ENCODE measurements at regions not wholly inside any gene's neighbourhood (a gene's known extent, or its start where the extent isn't known, plus 50 kb on each side); places are given as distances from the start of the nearest gene placed in this dataset.

DNA sequence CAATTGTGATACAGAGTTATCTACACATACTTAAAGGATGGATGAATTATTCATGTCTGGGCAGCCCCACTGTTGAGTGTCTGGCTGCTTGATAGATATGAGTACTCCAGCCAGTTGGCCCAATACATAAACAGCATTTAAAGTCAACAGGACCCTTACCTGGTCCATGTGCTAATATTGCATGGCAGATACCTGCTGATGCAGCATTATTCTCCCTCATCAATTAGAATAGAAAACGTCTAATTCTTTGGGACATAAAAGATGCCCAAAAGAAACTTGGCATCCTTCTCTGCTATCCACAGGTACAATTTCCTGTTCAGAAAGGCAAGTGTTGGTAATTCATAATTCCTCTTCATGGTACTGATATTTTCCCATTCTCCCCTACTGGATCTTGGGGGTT, 550.8 kb downstream of the TFAP2B start:
- Histone ChIP-seq H2AFZ (replicated peaks) (no peak overlapping the region), H3K27ac (no peak overlapping the region), H3K4me1 (no peaks in the 10 kb centered on the region), H3K36me3 (no peaks in the 10 kb centered on the region), H3K27me3 (no peaks in the 10 kb centered on the region), H3K9ac (no peak overlapping the region), H3K9me3 (ENCODE audit: low read depth) (no peaks in the 10 kb centered on the region), H4K20me1 (ENCODE audit: low read depth) (no peaks in the 10 kb centered on the region), H3F3A (ENCODE audit: low read depth) (no peaks in the 10 kb centered on the region), H3K4me2 (no peak overlapping the region), H3K4me3 (no peak overlapping the region), H3K79me2 (ENCODE audit: low read depth) (no peaks in the 10 kb centered on the region)
- H3K4me3 Mint-ChIP-seq = no peak overlapping the region
- DNase-seq (ENCODE audit: low spot score) = no peak
- H3K27ac Mint-ChIP-seq = no peak overlapping the region
- no peaks in the 10 kb centered on the region for H3K36me3 Mint-ChIP-seq
- no peaks in the 10 kb centered on the region for H3K4me1 Mint-ChIP-seq
- no peaks in the 10 kb centered on the region for H3K27me3 Mint-ChIP-seq (ENCODE audit: insufficient read depth, low read depth)
- peaks cover 3% of the 10 kb centered on the region for H3K9me3 Mint-ChIP-seq
- TF ChIP-seq, protein P1, sequence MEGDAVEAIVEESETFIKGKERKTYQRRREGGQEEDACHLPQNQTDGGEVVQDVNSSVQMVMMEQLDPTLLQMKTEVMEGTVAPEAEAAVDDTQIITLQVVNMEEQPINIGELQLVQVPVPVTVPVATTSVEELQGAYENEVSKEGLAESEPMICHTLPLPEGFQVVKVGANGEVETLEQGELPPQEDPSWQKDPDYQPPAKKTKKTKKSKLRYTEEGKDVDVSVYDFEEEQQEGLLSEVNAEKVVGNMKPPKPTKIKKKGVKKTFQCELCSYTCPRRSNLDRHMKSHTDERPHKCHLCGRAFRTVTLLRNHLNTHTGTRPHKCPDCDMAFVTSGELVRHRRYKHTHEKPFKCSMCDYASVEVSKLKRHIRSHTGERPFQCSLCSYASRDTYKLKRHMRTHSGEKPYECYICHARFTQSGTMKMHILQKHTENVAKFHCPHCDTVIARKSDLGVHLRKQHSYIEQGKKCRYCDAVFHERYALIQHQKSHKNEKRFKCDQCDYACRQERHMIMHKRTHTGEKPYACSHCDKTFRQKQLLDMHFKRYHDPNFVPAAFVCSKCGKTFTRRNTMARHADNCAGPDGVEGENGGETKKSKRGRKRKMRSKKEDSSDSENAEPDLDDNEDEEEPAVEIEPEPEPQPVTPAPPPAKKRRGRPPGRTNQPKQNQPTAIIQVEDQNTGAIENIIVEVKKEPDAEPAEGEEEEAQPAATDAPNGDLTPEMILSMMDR (IDR thresholded peaks at IDR 0.05) = no peak
- no peak for TF ChIP-seq EZH2 (IDR thresholded peaks at IDR 0.05)
- no peak for TF ChIP-seq EZH2phosphoT487 (IDR thresholded peaks at IDR 0.05)

DNA sequence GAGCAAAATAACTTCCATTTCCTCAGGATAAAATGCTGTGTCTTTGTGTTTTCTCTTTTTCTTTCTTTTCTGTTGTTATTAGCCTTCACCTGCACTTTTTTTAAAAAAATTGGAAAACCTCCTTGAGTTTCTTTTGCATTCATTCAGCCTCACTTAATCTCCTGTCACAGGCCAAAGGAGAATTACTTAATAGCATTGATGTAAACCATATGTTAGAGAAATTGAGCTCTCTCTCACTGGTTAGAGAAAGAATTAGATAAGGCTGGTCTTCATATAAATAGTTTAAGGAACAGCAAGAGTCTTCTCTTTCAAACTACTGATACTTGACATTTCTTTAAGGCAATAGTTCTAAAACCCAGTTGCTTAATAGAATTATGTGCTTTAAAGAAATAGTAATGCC, 564.2 kb downstream of the TFAP2B start:
- no peak overlapping the region for H3K4me3 Mint-ChIP-seq
- H3K79me2 ChIP-seq (ENCODE audit: low read depth) = no peaks in the 10 kb centered on the region
- H3K9me3 Mint-ChIP-seq = peaks cover 7% of the 10 kb centered on the region
- no peak for DNase-seq (ENCODE audit: low spot score)
- H3K27ac ChIP-seq = no peak overlapping the region
- H3K36me3 ChIP-seq = no peaks in the 10 kb centered on the region
- no peaks in the 10 kb centered on the region for H3K9me3 ChIP-seq (ENCODE audit: low read depth)
- H3K36me3 Mint-ChIP-seq = peaks cover 1% of the 10 kb centered on the region
- no peak overlapping the region for H3K27ac Mint-ChIP-seq
- H3K4me2 ChIP-seq = no peak overlapping the region
- no peaks in the 10 kb centered on the region for H4K20me1 ChIP-seq (ENCODE audit: low read depth)
- no peak overlapping the region for H3K9ac ChIP-seq
- no peak overlapping the region for H2AFZ ChIP-seq (replicated peaks)
- no peaks in the 10 kb centered on the region for H3K27me3 Mint-ChIP-seq (ENCODE audit: insufficient read depth, low read depth)
- TF ChIP-seq, protein P1 (IDR thresholded peaks at IDR 0.05) = no peak
- TF ChIP-seq EZH2phosphoT487 (IDR thresholded peaks at IDR 0.05) = no peak
- TF ChIP-seq EZH2 (IDR thresholded peaks at IDR 0.05) = no peak
- no peaks in the 10 kb centered on the region for H3K4me1 ChIP-seq
- H3F3A ChIP-seq (ENCODE audit: low read depth) = no peaks in the 10 kb centered on the region
- H3K27me3 ChIP-seq = no peaks in the 10 kb centered on the region
- no peak overlapping the region for H3K4me3 ChIP-seq
- H3K4me1 Mint-ChIP-seq = no peaks in the 10 kb centered on the region

DNA sequence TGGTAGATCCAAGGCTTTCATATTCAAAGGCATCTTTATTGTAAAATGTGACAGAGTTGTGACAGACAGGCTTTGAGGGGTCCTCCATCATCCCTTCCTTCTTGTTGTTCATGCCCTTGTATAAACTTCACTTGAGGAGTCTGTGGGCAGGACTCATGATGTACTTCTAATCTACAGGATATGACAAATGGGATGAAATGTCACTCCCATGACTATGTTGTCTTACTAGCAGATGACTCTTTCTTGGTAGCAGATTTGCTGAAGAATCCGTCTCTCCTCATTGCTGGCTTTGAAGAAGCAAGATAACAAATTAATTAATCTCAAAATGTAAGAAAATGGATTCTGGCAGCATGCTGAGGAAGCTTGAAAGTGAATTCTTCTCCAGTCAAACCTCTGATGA, 566.1 kb downstream of the TFAP2B start:
- TF ChIP-seq EZH2phosphoT487 (IDR thresholded peaks at IDR 0.05) (no peak), EZH2 (IDR thresholded peaks at IDR 0.05) (no peak)
- TF ChIP-seq, protein P1 (IDR thresholded peaks at IDR 0.05) = no peak

More for the DNA sequence above, 566.1 kb downstream of the TFAP2B start:
- DNase-seq (ENCODE audit: low spot score) = no peak
- Histone ChIP-seq H3K79me2 (ENCODE audit: low read depth) (no peaks in the 10 kb centered on the region), H2AFZ (replicated peaks) (no peak overlapping the region), H3K36me3 (no peaks in the 10 kb centered on the region), H3K9me3 (ENCODE audit: low read depth) (no peaks in the 10 kb centered on the region), H3K9ac (no peak overlapping the region), H3K4me3 (no peak overlapping the region), H3F3A (ENCODE audit: low read depth) (no peaks in the 10 kb centered on the region), H4K20me1 (ENCODE audit: low read depth) (no peaks in the 10 kb centered on the region), H3K27ac (no peak overlapping the region), H3K4me2 (no peak overlapping the region), H3K4me1 (no peaks in the 10 kb centered on the region), H3K27me3 (no peaks in the 10 kb centered on the region)
- Mint-ChIP-seq H3K4me3 (no peak overlapping the region), H3K27me3 (ENCODE audit: insufficient read depth, low read depth) (peaks cover 2% of the 10 kb centered on the region), H3K36me3 (peaks cover 1% of the 10 kb centered on the region), H3K4me1 (no peaks in the 10 kb centered on the region), H3K27ac (no peak overlapping the region), H3K9me3 (peaks cover 4% of the 10 kb centered on the region)
